NCI-H1105 treated with DMSO at 0.1 percent for 48 hours (cell line): ENCODE measurements at regions not wholly inside any gene's neighbourhood (a gene's known extent, or its start where the extent isn't known, plus 50 kb on each side); places are given as distances from the start of the nearest gene placed in this dataset.
"Not testable (repeated sequence)": the region's sequence is repeated elsewhere in the genome, so short reads cannot be mapped to it uniquely, and the experiment has no call there.

Source experiments
- DNase-seq: peaks from one replicate; lab custom pipeline; 2025; lab: John Stamatoyannopoulos, UW

DNA sequence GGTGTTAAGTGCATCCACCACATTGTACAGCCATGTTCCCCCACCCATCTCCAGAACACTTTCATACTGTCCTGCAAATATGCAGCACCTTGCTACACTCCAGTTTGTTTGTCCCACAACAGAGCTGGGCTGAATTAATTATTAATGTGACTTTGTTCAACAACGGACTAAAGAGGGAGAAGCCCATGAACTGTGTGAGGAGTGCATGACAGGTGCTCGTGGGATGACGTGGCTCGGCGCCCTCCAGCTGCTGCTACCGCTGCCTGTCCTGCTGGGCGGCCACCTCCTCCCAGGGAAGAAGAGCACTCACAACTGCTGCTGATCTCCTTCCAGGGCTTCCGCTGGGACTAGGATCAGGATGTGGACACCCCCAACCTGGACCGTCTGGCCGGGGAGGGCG, 111.2 kb upstream of the DEFB108B start:
- DNase-seq: not testable (repeated sequence)

DNA sequence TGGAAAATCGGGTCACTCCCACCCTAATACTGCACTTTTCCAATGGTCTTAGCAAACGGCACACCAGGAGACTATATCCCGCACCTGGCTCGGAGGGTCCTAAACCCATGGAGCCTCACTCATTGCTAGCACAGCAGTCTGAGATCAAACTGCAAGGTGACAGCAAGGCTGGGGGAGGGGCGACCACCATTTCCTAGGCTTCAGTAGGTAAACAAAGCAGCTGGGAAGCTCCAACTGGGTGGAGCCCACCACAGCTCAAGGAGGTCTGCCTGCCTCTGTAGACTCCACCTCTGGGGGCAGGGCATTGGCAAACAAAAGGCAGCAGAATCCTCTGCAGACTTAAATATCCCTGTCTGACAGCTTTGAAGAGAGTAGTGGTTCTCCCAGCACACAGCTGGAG, 109.0 kb upstream of the DEFB108B start:
- DNase-seq: not testable (repeated sequence)

DNA sequence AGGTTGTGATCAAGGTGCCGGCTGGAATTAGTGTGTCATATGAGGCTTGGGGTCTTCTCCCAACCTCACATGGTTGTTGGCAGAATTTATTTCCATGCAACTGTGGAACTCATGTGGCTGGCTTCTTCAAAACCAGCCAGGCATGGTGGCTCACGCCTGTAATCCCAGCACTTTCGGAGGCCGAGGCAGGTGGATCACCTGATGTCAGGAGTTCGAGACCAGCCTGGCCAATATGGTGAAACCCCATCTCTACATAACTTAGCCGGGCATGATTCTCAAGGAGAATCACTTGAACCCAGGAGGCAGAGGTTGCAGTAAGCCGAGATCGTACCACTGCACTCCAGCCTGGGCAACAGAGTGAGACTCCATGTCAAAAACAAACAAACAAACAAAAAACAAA, 102.3 kb upstream of the DEFB108B start:
- DNase-seq: not testable (repeated sequence)

DNA sequence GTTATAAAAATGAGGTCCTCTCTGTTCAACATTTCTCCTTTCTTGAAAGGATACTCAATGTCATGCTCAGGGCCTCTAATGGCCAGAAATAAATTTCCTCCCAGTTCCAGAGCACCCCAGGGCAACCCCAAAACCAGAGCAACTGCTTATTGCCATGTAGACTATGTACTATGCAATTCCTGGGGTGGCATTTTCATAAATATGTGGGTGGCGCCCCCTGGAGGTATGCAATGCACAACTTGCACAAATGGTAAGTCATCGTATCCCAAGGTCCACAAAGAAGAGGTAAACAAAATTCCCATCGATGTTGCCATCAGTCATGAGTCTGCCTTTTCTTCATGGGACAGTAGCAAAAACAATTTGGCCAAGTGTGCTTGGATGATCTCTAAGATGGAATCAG, 98.6 kb upstream of the DEFB108B start:
- DNase-seq: not testable (repeated sequence)

DNA sequence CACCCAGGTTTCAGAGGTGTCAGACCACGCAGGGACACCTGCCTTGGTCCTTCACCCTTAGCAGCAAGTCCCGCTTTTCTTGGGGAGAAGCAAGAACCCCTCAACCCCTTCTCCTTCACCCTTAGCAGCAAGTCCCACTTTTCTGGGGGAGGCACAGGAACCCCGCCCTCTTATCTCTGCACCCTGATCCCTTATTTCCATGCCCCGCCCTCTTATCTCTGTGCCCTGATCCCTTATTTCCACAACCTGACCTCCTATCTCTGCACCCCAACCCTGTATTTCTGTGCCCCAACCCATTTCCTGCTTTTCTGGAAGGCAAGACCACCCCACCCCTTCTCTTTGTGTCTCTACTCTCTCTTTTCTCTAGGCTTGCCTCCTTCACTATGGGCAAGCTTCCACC, 94.7 kb upstream of the DEFB108B start:
- not testable (repeated sequence) for DNase-seq

DNA sequence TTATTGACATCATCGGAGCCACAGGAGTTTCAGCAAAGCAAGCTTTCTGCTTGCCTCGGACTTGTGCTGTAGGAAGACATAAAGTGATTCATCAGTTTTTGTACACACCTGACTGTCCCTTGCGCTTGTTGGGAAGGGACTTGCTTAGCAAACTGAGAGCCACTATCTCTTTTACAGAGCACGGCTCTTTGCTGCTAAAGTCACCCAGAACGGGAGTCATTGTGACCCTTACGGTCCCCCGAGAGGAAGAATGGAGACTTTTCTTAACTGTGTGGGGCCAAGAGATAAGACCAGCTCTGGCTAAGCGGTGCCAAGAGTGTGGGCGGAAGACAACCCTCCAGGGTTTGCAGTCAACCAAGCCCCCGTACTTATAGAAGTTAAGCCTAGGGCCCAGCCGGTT, 89.6 kb upstream of the DEFB108B start:
- DNase-seq: not testable (repeated sequence)

DNA sequence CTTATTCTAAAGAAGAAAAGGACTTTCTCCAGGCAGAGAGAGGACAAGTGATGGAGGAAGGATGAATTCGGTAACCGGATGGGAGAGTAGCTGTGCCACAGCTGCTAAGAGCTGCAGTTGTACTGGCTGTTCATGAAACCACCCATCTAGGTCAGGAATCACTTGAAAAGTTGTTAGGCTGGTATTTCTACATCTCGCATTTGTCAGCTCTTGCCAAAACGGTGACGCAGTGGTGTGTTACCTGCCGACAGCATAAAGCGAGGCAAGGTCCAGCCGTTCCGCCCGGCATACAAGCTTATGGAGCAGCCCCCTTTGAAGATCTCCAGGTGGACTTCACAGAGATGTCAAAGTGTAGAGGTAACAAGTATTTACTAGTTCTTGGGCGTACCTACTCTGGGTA, 87.3 kb upstream of the DEFB108B start:
- not testable (repeated sequence) for DNase-seq

DNA sequence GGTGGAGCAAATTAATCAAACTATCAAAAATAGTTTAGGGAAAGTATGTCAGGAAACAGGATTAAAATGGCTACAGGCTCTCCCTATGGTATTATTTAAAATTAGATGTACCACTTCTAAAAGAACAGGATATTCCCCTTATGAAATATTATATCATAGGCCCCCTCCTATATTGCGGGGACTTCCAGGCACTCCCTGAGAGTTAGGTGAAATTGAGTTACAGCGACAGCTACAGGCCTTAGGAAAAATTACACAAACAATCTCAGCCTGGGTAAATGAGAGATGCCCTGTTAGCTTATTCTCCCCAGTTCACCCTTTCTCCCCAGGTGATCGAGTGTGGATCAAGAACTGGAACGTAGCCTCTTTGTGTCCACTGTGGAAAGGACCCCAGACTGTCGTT, 86.7 kb upstream of the DEFB108B start:
- DNase-seq: not testable (repeated sequence)

DNA sequence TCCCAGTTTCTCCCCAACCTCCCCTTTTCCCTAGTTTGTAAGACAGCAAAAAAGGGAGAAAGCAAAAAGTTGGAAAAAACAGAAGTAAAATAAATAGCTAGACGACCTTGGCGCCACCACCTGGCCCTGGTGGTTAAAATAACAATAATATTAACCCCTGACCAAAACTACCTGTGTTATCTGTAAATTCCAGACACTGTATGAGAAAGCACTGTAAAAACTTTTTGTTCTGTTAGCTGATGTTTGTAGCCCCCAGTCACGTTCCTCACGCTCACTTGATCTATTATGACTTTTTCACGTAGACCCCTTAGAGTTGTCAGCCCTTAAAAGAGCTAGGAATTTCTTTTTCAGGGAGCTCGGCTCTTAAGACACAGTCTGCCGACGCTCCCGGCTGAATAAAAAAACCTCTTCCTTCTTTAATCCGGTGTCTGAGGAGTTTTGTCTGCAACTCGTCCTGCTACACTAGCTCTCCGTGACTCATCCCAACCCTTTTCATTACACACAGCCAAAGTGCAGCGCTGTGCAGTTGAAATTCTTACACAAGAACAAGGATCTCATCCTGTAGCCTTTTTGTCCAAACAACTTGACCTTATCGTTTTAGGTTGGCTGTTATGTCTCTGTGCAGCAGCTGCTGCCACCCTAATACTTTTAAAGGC, 83.9 kb upstream of the DEFB108B start:
- not testable (repeated sequence) for DNase-seq

DNA sequence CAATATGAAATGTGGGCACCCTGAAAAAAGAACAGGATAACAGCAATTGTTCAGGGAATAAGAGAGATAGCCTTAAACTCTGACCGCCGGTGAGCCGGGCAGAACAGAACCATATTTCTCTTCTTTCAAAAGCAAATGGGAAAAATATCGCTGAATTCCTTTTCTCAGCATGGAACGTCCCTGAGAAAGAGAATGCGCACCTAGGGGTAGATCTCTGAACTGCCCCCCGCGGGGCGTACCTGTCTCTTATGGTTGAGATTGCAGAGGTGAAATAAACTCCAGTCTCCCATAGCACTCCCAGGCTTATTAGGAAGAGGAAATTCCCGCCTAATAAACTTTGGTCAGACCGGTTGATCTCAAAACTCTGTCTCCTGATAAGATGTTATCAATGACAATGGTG, 82.1 kb upstream of the DEFB108B start:
- not testable (repeated sequence) for DNase-seq

DNA sequence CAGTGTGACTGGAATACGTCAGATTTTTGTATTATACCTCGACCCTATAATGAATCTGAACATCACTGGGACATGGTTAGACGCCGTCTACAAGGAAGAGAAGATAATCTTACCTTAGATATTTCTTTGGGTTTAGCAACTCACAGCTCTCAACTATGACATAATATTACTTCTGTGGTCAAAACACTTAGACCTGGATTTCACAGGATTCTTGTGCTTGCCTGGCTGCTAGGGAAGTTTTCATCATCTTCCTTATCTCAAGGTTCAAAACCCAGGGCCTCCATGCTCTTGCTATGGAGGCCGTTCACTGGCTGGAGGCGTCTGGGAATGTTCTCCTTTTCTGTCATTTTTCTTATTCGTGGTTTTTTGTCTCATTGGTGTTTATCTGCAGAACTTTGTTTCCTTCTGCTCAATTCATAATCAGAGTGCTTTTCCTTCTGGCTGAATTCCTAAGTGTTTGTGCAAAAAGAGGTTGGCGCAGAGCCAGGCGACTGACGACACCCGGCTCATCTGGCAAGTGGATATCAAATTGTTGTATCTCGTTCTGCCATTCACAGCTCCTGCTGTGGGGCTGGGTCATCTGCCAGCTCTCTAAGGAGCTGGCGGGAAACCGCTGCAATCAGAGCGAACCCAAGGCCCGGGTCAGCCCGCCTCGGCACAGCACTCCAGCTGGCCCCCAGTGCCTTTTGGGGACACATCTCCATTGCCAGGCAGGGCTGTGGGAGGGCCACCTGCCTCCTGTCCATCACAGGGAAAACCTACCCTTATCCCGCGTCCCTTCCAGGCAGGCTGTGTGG, 68.1 kb upstream of the DEFB108B start:
- peak; percentile 48 for DNase-seq

DNA sequence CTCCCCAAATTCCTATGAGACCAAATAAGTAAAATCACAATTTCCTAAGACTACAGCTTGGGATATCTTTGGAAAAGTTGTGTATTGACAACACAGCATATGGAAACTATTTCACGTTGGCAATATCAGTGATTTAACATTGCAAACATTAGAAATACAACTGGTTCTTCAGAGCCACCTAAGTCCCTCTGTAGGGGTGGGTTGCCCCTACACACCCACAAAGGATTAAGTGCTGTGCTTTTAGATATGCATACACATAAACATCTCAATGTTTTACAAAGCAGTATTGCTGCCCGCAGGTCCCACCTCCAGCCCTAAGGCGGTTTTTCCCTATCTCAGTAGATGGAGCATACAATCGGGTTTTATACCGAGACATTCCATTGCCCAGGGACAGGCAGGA, 66.0 kb upstream of the DEFB108B start:
- not testable (repeated sequence) for DNase-seq

DNA sequence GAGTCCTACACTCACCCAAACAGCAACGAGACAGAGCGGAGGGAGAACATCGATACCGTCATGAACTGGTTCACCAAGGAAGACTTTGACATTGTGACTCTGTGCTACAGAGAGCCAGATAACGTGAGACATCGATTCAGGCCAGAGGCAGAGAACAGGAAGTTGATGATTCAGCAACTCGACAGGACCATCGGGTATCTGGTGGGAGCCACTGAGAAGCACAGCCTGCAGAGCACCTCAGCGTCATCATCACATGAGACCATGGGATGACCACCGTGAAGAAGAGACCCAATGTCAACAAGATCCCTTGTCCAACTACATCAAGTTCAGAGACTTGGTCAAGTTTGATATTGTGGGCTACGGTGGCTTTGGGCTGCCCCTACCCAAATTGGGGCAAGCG, 60.8 kb upstream of the DEFB108B start:
- DNase-seq: not testable (repeated sequence)

DNA sequence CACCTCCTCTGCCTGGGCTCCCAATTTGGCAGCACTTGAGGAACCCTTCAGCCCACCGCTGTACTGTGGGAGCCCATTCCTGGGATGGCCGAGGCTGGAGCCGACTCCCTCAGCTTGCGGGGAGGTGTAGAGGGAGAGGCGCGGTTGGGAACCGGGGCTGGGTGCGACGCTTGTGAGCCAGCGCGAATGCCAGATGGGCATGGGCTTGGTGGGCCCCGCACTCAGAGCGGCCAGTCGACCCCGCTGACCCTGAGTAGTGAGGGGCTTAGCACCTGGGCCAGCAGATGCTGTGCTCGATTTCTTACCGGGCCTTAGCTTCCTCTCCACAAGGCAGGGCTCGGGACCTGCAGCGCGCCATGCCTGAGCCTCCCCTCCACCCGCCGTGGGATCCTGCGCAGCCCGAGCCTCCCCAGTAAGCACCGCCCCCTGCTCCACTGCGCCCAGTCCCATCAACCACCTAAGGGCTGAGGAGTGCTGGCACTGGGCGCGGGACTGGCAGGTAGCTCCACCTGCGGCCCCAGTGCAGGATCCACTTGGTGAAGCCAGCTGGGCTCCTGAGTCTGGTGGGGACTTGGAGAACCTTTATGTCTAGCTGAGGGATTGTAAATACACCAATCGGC, 58.3 kb upstream of the DEFB108B start:
- no peak for DNase-seq

DNA sequence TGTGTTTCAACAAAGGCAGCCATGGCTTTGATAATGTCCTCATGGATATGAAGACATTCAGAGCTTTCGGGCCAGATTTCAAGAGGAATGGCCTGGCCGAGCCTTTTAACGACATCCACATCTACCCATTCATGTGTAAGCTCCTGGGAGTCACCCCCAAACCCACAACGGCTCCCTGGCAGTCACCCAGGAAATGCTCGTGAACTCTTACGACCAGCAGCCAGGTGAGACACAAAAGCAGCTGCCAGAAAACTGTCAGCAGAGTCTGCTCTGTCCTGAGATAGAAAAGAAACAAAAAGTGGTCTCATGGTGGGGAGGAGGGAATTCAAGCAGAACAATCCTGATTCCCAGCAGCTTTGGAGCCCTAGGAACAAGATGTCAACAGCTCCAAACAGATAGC, 52.9 kb upstream of the DEFB108B start:
- DNase-seq: peak; percentile 47

DNA sequence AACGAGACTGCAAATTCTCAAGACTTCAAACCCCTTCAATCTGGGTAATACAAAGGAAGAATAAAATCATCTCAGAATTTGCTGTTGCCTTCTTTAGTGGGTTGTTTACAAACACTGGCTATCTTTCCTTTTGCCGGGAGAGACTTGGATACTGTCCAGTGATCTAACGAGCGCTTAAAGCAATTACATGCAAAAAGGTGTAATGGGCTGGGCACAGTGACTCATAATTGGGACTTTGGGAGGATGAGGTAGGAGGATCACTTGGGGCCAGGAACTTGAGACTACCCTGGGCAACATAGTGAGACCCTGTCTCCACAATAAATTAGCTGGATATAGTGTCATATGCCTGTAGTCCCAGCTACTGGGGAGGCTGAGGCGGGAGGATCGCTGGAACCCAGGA, 52.2 kb upstream of the DEFB108B start:
- DNase-seq: peak; percentile 61

DNA sequence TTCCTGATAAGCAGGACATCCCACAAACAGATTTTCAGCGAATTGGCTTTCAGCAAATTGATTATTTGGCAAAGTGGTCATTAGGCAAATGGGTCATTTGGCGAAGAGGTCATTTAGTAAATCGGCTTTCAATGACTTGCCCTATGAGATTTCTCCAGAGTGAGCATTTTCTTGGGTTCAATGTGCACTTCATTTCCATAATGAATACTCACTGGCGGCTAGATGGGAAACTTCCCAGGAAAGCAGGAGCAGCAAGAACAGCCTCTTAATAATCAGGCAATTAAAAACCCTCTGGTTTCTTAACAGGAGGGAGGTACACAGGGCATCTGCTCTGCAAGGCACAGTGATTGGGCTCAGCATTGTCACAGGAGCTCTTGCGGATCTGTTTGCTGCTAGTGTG, 51.5 kb upstream of the DEFB108B start:
- not testable (repeated sequence) for DNase-seq

DNA sequence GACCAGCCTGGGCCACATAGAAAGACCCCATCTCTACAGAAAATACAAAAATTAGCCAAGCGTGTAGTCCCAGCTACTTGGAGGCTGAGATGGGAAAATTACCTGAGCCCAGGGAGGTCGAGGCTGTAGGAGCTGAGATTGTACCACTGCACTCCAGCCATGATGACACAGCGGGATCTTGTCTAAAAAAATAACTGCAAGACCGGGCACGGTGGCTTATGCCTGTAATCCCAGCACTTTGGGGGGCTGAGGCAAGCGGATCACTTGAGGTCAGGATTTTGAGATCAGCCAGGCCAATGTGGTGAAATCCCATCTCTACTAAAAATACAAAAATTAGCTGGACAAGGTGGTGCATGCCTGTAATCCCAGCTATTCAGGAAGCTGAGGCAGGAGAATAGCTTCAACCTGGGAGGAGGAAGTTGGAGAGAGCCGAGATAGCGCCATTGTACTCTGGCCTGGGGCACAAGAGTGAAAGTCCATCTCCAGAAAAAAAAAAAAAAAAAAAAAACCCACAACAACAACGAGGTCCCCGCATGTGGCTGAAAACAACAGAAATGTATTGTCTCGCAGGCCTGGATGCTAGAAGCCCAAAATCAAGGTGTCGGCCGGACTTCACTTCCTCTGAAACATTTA, 50.7 kb upstream of the DEFB108B start:
- DNase-seq: not testable (repeated sequence)

DNA sequence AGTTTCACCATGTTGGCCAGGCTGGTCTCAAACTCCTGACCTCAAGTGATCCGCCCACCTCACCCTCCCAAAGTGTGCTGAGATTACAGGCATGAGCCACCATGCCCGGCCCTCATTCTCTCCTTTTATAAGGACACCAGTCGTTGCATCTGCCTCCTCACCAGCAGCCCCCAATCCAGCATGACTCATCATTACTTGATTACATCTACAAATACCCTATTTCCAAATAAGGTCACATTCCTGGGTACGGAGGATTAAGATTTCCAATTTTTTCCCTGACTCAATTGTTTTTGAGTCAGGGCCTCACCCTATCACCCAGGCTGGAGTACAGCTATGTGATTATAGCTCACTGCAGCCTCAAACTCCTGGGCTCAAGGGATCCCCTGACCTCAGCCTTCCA, 49.8 kb upstream of the DEFB108B start:
- not testable (repeated sequence) for DNase-seq
